HG02610 (cell line): ENCODE measurements at regions not wholly inside any gene's neighbourhood (a gene's known extent, or its start where the extent isn't known, plus 50 kb on each side); places are given as distances from the start of the nearest gene placed in this dataset.

Experiments used
- ATAC-seq: cut with Tn5 transposase; IDR thresholded peaks from one replicate; pipeline ENCODE4 v1.9.1; 2021; ENCODE audit warnings: mild to moderate bottlenecking, moderate library complexity; ENCODE audit not compliant: unreplicated experiment

- no peak for ATAC-seq
Observed at GRCh38 chr10:69715899-69716606, 85.7 kb upstream of the COL13A1 start.

DNA sequence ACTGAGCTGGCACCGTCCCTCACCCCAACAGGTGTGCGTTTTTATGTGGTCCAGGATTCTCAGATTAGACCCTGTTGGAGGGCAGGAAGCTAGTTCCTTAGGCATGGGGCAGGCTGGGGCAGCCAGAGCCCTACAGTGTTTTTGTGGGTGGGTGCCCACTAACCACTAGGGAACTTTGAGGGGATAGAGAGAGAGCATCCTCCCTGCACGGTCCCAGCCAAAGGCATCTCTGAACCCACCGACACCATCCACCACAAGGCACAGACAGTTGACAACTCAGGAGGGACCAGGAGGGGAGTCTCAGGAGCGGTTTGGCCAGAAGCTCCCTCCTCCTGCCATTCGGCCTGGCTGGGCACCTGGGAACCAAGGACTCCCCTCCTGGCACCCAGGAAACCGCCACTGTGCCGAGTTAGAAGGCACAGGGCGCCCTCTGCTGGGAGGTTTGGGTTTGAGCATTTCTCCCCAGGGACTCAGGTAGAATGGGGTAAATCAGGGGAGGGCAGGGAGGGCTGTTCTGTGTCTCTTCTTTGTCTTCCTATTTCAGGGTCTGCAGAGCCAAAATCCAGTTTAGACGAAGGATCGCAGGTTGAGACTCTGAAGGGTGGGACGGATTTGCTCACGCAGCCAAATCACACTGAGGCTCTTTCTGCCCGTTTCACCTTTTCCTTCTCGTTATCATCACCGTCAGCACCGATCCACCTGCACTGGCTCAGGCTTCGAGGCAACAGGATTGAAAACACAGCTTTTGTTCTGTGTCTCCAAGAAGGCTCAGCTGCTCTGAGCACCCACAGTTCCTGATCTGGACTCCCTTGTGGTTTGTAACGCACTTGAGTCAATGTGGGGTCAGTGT, 84.8 kb upstream of the COL13A1 start:
- no peak for ATAC-seq

DNA sequence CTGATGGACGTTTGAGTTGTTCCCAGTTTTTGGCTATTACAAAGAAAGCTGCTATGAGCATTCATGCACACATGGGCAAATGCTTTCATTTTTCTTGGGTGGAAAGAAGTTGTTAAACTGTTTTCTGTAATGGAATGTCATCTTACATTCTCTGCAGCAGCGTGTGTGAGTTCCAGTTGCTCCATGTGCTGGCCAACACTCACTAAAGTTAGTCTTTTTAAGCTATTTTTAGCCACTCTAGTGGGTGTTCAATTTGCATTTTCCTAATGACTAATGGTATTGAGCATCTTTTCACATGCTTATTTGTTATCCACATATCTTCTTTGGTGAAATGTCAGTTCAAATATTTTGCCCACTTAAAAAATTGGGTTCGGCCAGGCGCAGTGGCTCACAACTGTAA, 82.8 kb upstream of the COL13A1 start:
- no peak for ATAC-seq

DNA sequence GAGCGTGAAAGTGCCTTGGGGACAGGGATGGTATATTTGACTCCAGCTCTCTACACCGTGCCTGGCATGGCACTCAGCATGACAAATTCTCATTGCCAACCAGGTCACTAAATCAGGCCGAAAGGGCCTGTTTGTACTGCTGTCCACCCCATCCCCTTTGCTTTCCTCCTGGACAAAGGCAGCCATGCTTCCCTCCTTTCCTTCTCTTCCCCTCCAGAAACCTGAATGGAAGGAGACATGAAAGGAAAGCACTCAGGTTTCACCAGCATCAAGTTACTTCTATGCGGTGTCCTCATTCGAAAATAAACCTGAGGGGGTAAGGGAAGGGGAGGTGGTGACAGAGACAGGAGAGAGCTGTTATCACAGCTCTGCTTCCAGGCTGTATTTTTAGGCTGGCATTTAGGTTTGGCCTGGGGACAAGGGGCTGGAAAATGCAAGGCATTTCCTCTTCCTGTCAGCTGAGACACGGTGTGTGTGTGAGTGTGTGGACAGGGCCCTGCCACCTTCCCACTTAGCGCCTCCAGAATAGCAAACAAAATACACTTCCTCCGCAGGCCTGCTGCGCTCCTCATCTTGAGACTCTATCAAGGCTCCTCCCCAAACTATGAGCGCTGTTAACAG, 79.9 kb upstream of the COL13A1 start:
- no peak for ATAC-seq

- ATAC-seq, result no peak
Observed at GRCh38 chr10:69723653-69724052, 78.1 kb upstream of the COL13A1 start.

- ATAC-seq, result no peak
Observed at GRCh38 chr10:69726850-69727249, 74.9 kb upstream of the COL13A1 start.

DNA sequence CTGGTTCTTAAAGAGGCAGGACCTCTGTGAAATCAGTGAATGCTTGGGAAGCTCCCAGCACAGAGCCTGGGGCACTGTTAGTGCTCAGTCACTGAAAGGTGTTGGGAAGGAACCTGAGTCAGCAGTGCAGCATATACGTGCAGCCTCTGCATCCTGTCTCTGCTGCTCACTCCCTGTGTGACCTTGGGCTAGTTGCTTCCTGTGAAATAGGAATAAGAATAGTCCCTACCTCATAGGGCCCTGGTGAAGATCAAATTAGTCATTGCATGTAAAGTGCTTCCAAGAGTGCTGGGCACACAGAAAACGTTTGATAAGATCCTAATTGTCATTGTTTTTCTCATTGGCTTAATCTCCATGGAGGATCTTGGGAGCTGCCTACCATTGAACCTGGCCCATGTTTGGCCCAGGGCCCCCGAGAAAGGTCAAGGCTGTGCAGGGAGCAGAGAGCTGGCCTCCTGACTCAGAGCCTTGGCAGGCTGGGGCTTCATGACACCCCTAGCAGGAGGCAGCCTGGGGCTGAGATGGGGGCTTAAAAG, 73.3 kb upstream of the COL13A1 start:
- ATAC-seq, result no peak

GRCh38 chr10:69729326-69730048, 72.2 kb upstream of the COL13A1 start:
- no peak for ATAC-seq

DNA sequence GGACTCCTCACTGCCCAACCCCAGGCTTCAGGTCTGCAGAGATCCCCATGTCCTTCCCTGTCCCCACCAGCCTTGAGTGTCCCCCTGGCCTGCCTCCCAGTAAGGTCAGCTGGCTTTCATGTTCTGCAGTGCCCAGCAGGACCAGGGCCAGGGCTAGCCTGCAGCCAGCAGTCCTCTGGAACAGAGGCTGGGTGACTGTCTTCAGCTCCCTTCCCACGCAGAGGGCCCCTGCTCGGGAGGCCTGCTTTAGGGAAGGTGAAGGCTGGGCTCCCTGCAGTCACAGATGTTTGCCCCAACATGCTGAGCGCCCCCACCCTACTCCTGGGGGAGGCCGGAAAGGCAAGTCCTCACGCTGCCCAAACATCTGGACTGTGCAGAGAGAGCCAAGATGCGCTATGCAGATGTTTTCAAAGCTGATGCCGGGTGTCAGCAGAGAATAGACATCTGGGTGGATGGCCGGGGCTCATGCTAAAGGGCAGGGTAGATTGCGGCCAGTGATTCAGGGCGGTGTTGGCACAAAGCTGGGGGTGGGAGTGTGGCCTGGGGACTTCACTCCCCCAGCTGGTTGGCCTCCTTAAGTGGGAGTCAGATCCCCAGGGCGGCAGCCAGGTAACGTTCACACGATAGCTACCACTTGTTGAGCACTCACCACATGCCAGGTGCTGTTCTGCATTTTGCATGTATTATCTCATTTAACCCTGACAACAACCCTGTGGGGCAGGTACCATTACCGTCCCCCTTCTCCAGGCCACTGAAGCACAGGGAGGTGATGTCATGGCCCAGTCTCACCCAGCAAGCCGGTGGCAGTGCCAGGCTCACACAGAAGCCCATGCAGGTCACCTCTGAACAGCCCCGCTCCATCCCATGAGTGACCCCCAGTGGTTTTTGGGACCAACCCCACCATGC, 71.2 kb upstream of the COL13A1 start:
- ATAC-seq, result no peak

GRCh38 chr10:69731184-69731583, 70.5 kb upstream of the COL13A1 start:
- no peak for ATAC-seq

- ATAC-seq, result no peak
Observed at GRCh38 chr10:69731698-69732097, 70.0 kb upstream of the COL13A1 start.

GRCh38 chr10:69732147-69732825, 69.4 kb upstream of the COL13A1 start:
- ATAC-seq, result no peak

DNA sequence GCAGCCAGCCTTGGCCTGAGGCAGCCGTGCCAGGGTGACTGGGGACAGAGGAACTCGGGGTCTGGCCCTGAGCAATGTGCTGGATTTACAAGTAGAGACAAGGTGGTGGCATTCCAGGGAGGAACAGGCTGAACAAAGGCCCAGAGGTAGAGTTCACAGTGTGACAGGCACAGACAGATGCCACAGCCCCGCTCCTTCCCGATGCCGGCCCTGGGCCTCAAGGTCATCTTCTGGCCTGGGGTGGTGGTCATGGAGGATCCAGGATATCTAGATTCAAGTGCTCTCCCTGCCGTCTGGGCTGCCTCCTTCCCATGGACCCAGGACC, 68.9 kb upstream of the COL13A1 start:
- ATAC-seq, result no peak

- no peak for ATAC-seq
Observed at GRCh38 chr10:69733791-69734261, 67.9 kb upstream of the COL13A1 start.

- no peak for ATAC-seq
Observed at GRCh38 chr10:69734416-69734796, 67.3 kb upstream of the COL13A1 start.

GRCh38 chr10:69734797-69735468, 66.8 kb upstream of the COL13A1 start:
- ATAC-seq, result no peak

DNA sequence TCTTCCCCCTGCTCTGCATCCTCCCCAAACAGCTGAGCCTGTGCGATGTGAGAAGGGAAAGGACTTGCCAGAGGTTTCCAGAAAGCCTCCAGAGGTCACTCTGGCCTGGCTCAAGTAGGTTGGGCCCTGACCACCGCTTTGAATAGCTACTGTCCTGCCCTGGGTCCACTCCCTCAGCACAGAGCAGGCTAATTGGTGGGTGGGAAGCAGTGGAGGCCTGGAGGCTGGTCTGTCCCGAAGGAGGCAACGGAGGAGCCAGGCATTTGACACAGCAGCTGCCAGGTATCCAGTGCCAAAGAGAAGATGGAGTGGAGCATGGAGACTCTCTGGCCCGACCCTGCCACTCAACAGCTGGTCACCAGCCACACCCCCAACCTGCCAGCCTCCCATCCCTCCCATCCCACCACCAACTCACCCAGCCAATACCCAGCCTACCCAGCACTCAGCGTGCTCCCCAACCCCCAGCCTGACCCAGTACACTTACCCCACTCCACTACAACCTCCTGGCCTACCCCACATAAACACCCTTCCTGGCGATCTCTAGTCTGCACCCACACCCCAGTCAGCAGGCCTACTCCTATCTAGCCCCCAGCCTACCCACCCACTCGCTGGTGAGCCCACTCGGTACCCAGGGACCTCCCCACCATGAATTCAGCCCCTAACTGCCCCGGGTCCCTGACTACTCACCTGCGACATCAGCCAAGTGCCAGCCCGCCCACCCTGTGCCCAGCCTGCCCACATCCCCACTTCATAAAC, 64.6 kb upstream of the COL13A1 start:
- ATAC-seq, result no peak

DNA sequence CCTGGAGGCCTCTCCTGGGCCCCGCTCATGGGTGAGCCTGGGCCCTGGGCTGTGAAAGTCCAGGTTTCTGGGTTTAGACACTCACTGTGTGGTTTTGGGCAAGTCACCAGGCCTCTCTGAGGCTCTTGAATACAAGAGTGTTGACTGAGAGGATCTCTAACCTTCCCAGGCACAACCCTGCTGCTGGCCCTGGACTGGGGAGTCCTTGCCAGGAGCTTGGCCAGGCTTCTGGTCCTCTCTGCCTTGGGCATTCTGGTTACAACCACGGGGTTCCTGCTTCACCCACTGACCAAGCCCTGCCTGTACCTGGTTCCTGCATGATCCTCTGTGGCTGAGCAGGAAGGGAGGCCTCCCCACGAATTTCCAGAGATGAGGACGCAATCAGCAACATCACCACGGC, 63.6 kb upstream of the COL13A1 start:
- no peak for ATAC-seq
